NOMO-1 (cell line): ENCODE measurements at regions not wholly inside any gene's neighbourhood (a gene's known extent, or its start where the extent isn't known, plus 50 kb on each side); places are given as distances from the start of the nearest gene placed in this dataset.

Experiments used
- DNase-seq, 2 experiments: peaks; one replicate each; lab custom pipeline; 2025; ENCODE audit not compliant: unreplicated experiment in 2 of 2; lab: John Stamatoyannopoulos, UW

- no peak for DNase-seq
These were observed 761.3 kb downstream of the TSN start for GRCh38 chr2:122516775-122517174.

- DNase-seq = no peak
These were observed 763.9 kb downstream of the TSN start for GRCh38 chr2:122519366-122519765.

GRCh38 chr2:122519821-122520611 lies 764.6 kb downstream of the TSN start:
- DNase-seq = no peak

GRCh38 chr2:122523143-122523542 lies 767.7 kb downstream of the TSN start:
- no peak for DNase-seq

- DNase-seq = no peak
These were observed 768.5 kb downstream of the TSN start for GRCh38 chr2:122523981-122524380.

- no peak for DNase-seq
These were observed 769.9 kb downstream of the TSN start for GRCh38 chr2:122525336-122525735.

GRCh38 chr2:122528061-122528460 lies 772.6 kb downstream of the TSN start:
- no peak for DNase-seq

- DNase-seq = no peak
These were observed 773.7 kb downstream of the TSN start for GRCh38 chr2:122528958-122529705.

GRCh38 chr2:122530814-122531213 lies 775.4 kb downstream of the TSN start:
- DNase-seq = peak; percentile 10 to 63

- DNase-seq = peak; percentile 42 to 61
These were observed 776.0 kb downstream of the TSN start for GRCh38 chr2:122531290-122532071.

GRCh38 chr2:122532072-122532344 lies 776.6 kb downstream of the TSN start:
- no peak for DNase-seq

GRCh38 chr2:122532481-122532880 lies 777.0 kb downstream of the TSN start:
- no peak for DNase-seq

GRCh38 chr2:122535960-122536505 lies 780.6 kb downstream of the TSN start:
- no peak for DNase-seq

GRCh38 chr2:122539311-122539710 lies 783.9 kb downstream of the TSN start:
- DNase-seq = no peak

- DNase-seq = no peak
These were observed 784.5 kb downstream of the TSN start for GRCh38 chr2:122539920-122540319.

- no peak for DNase-seq
These were observed 786.8 kb downstream of the TSN start for GRCh38 chr2:122542236-122542635.

GRCh38 chr2:122542646-122543045 lies 787.2 kb downstream of the TSN start:
- no peak for DNase-seq

- no peak for DNase-seq
These were observed 788.4 kb downstream of the TSN start for GRCh38 chr2:122543815-122544214.

GRCh38 chr2:122545821-122546220 lies 790.4 kb downstream of the TSN start:
- no peak for DNase-seq

GRCh38 chr2:122562775-122563174 lies 807.3 kb downstream of the TSN start:
- no peak for DNase-seq

- no peak for DNase-seq
These were observed 808.3 kb downstream of the TSN start for GRCh38 chr2:122563781-122564180.
